ENCODE measurements at regions not wholly inside any gene's neighbourhood (a gene's known extent, or its start where the extent isn't known, plus 50 kb on each side); places are given as distances from the start of the nearest gene placed in this dataset.

DNA sequence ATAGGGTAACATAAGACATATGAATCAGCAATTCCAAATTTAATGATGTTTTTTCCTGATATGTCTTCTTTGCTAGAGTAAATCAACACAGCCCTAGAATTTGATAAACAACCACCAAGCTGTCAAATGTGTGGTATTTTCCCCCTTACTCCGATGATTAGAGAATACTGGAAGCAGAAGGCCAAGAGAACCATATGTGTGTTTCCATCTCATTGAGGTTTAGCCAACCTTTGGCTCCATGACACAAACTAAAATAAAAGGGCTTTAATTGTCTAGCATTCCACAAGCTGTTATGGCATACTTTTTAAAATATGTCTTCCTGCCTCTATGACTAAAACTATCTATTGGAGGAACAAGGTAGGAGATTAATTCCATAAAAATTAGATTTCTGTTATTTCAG is 1222.4 kb upstream of the AGA start (continued):
- TF ChIP-seq, protein P1, sequence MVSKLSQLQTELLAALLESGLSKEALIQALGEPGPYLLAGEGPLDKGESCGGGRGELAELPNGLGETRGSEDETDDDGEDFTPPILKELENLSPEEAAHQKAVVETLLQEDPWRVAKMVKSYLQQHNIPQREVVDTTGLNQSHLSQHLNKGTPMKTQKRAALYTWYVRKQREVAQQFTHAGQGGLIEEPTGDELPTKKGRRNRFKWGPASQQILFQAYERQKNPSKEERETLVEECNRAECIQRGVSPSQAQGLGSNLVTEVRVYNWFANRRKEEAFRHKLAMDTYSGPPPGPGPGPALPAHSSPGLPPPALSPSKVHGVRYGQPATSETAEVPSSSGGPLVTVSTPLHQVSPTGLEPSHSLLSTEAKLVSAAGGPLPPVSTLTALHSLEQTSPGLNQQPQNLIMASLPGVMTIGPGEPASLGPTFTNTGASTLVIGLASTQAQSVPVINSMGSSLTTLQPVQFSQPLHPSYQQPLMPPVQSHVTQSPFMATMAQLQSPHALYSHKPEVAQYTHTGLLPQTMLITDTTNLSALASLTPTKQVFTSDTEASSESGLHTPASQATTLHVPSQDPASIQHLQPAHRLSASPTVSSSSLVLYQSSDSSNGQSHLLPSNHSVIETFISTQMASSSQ (IDR thresholded peaks at IDR 0.05; ENCODE audit: low read depth) = no peak
- TF ChIP-seq, protein P1 (CRISPR knock-in tag; IDR thresholded peaks at IDR 0.05; ENCODE audit: borderline replicate concordance) = no peak
- TF ChIP-seq, protein P2, sequence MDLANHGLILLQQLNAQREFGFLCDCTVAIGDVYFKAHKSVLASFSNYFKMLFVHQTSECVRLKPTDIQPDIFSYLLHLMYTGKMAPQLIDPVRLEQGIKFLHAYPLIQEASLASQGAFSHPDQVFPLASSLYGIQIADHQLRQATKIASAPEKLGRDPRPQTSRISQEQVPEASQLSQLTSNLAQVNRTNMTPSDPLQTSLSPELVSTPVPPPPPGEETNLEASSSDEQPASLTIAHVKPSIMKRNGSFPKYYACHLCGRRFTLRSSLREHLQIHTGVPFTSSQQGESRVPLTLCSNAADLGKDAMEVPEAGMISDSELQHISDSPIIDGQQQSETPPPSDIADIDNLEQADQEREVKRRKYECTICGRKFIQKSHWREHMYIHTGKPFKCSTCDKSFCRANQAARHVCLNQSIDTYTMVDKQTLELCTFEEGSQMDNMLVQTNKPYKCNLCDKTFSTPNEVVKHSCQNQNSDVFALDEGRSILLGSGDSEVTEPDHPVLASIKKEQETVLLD (CRISPR knock-in tag; IDR thresholded peaks at IDR 0.05; ENCODE audit: low read depth) = no peak
- TF ChIP-seq MIER2 (CRISPR knock-in tag; IDR thresholded peaks at IDR 0.05) = no peak
- TF ChIP-seq KDM4B (CRISPR knock-in tag; IDR thresholded peaks at IDR 0.05) = no peak
- TF ChIP-seq, protein P3, sequence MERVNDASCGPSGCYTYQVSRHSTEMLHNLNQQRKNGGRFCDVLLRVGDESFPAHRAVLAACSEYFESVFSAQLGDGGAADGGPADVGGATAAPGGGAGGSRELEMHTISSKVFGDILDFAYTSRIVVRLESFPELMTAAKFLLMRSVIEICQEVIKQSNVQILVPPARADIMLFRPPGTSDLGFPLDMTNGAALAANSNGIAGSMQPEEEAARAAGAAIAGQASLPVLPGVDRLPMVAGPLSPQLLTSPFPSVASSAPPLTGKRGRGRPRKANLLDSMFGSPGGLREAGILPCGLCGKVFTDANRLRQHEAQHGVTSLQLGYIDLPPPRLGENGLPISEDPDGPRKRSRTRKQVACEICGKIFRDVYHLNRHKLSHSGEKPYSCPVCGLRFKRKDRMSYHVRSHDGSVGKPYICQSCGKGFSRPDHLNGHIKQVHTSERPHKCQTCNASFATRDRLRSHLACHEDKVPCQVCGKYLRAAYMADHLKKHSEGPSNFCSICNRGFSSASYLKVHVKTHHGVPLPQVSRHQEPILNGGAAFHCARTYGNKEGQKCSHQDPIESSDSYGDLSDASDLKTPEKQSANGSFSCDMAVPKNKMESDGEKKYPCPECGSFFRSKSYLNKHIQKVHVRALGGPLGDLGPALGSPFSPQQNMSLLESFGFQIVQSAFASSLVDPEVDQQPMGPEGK (CRISPR knock-in tag; IDR thresholded peaks at IDR 0.05) = no peak
- no peak for TF ChIP-seq SRY (CRISPR knock-in tag; IDR thresholded peaks at IDR 0.05)
- TF ChIP-seq AGO1 (IDR thresholded peaks at IDR 0.05; ENCODE audit: low read depth, low read length, poor library complexity, severe bottlenecking) = no peak
- no peak for TF ChIP-seq ZNF468 (CRISPR knock-in tag; IDR thresholded peaks at IDR 0.05)
- TF ChIP-seq MBD4 (IDR thresholded peaks at IDR 0.05; ENCODE audit: borderline replicate concordance, low read length) = no peak

All from HepG2 (cell line).